ENCODE measurements at regions not wholly inside any gene's neighbourhood (a gene's known extent, or its start where the extent isn't known, plus 50 kb on each side); places are given as distances from the start of the nearest gene placed in this dataset.

DNA sequence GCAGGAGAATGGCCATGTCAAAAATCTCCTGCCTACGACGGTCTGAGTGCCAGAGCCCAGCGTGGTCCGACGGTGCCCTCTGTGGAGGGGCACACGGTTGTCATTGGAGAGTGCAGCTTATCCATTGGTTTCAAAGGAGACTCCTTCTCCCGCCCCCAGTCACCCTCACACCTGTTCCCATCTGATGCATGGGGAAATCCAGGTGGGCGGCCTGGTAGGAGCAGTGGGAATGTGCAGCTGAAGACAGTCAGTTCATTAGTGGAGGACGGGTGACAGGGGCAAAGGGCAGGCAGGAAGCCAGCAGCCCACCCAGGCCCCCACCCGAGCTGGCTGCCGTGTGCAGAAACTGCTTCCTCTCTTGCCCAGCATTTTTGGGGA lies 162.3 kb downstream of the IRF8 start:
- DNase-seq: no peak

DNA sequence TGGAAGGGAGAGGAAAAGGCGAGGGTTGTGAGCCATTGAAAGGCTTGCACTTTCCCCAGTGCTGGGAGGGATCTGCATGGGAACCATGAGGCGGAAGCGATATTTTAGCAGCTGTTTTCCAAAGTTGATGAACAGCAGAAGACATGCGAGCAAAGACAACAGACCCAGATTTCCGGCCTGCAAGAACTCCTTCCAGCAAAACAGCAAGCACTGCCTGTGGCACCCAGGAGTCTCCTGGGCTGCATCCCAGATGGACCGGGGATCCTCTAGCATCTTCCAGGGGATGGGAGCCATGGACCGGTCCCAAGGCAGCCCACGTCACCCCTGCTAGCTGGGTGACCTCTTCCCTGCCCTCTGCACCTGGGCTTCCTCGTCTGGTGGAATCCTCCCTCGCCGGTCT lies 162.8 kb downstream of the IRF8 start:
- DNase-seq: no peak

DNA sequence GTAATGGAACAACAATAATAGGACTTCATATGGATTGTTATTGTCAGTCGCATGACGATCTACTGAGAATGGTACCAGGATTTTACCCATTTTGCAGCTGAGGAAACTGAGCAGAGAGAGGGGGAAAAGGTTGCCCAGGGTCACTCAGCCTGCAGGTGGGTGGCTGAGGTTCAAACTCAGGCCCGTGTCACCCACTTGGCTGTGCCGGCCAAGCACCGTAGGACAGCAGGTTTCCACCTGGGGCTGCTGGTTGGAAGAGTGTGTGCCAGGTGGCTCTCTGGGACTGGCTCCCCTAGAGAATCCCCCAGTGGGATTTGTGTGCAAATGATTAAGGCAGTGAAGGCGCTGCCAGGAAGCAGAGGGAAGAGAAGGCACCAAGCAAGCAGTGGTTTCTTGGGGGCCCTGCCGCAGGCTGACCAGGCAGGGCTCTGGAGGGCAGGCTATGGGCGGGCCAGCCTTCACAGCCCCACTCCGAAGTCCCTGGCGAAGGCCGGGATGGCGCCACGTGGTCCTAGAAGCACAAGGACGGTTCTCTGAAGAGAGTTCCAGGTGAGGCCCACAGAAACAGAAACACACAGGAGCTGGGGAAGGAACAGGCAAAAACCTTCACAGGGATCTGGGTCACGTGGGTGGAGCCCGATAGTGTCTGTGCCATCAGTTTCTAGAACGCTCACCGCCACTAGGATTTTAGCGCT lies 163.5 kb downstream of the IRF8 start:
- DNase-seq: no peak

DNA sequence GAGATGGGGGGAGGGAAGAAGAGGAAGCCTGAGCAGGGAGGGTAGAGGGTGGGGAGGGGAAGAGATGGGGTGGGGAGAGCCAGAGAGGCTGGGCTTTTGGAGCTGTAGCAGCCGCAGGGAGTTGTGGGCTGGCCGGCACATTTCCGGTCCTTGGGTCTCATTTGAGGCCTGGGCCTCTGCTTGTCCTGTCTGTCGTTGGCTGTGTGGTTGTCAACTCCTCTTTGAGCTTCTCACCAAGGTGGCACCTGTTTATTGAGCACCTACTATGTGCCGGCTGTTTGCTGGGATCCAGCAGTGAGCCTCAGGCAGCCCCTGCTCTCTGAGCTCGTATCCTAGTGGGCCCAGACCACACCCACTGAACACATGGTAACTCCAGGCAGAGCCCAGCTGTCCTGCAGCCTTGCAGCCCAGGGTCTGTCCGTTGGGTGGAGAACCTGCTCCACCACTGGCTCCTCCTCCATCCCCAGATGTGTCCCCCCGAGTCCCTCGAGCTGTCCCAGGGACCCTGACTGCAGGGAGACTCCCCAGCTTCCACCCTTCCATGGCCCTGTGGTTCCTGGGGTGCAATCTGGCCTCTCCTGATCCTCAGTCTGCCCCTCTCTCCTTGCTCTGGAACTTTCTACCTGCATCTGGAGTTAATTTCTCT lies 164.9 kb downstream of the IRF8 start:
- DNase-seq: no peak

DNA sequence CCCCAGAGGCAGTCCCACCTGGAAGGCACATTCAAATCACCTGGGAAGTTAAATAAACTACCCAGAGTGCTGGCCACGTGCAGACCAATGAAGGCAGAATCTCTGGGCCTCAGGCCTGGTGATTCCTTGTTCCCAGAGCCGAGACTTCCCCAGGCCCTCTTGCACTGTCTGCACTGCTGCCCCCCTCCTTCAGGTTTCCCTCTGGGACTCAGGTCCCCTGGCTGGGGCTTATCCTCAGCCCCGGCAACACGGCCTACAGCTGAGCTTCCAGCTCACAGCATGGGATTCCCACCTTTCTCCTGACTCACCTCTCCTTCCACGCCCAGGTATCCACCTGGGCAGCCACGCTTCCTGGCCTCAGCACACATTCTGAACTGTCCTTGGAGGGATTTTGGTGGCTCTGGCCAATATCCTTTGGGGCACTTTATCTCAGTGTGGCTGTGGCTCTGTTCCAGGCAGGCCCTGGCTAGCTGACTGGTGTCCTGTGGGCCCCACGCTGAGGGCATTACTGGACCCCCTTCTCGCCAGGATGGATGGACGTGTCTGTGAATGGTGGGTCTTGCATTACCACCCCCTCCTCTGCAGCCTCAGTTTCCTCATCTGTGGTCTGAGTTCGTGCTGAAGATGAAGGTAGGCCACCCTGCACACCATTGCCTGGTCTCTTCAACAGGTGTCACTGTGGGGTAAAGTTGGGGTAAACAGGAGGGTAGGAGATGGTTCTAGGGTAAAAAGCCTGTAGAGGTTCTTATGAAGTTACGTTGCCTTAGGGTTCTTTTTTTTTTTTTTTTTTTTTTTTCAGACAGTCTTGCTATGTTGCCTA lies 165.7 kb downstream of the IRF8 start:
- no peak for DNase-seq

DNA sequence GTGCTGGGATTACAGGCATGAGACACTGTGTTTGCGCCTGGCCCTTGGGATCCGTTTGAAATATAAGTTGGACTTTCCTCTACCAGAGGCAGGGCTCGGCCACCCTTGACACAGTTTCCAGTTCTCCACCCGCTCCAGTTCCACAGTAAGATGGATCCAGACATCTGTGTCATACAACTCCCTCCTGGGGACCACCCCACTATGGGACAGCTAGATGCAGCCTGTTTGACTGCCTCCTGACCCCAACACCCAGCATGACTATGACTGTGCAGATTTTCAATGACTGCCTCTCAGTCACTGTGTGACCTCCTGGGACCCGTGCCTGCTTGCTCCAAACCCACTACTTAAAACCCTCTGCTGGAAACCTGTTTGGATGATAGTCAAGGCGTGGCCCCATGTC lies 166.7 kb downstream of the IRF8 start:
- DNase-seq: no peak

DNA sequence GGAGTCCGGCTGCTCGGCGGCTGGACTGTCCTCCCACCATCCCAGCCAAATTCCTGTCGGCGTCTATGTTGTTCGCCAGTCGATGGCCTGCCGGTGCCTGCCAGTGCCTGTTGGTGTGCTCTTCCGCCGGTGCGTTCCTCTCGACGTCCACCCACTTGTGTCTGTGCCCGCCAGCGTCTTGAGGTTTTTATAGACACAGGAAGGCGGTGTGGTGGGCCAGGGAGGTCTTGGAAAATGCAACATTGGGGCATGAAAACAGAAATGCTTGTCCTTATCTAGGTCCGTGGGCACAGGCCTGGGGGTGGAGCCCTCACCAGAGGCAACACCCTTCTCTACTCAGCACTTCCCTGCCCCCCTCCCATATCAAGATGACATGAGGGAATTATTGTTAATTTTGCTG lies 167.8 kb downstream of the IRF8 start:
- no peak for DNase-seq

DNA sequence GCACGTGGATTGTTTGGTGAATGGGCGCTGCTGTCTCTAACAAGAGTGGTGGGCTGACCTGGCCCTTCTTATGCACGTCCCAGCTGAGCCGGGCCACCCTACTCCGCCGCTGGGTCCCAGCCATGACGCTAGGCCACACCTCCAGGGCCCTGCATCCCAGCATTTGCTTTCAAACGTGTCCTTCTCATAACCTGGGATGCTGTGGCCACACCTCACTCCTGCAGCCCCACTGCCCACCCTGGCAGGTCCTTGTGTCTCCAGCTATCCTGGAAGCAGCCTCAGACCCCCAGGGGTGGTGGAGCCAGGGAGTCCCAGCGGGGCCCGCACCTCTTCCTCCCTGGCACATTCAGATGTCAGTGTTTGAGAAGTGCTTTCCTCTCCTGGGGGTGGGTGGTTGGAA lies 168.6 kb downstream of the IRF8 start:
- no peak for DNase-seq

DNA sequence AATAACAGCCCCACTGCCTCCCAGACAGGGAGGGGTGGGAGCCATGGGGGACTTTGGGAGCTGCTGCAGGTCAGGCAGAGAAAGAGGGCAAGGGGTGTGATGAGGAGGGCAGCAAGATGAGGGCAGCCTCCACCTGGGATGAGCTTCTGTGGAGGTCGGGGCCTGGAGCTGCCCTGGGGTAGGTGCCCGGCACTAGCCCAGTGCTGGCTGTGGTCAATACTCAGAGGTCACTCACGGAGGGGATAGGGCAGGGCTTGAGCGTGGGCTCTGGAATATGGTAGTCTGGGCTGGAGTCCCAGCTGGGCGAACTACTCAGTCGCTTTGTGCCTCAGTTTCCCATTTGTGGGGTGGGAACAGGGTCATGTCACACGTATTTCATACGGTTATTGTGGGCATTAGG lies 169.0 kb downstream of the IRF8 start:
- DNase-seq: no peak

DNA sequence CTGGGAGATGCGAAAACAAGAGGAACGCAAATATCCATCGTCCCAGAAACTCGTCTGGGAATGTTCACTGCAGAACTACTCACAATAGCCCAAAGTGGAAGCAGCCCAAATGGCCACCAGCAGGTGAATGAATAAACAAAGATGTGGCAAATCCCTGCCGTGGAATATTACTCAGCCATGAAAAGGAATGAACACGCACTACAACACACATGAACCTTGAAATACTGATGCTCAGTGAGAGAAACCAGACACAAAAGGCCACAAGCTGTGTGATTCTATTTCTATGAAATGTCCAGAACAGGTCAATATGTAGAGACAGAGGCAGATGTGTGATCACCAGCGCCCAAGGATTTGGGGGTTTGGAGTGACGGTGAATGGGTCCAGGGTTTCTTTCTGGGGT lies 169.8 kb downstream of the IRF8 start:
- DNase-seq: no peak

DNA sequence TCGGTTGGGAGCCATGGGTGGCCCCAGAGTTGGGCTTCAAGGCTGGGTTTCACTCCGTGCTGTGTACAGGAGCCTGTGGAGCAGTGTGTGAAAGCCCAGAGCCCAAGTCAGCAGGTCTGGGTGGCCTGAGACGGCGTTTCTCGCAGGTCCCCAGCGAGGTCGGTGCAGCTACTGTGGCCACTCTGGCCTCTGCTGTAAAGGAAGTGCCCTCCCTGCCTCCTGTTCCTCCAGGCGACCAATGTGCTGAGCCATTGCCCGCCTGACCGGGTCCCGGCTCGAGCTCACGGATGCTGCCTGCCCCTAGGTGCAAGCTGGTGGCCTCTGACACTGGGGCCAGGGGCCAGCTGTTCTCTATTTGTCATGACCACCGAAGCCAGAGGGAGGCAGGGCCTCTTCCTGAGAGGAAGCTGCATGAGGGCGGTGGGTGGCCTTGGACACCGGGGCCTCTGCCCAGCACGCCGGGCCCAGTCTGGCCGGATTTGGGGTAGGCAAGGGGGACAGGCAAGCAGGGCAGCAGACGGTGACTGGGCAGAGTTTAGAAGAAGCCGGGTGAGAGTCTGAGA lies 170.9 kb downstream of the IRF8 start:
- DNase-seq: no peak

DNA sequence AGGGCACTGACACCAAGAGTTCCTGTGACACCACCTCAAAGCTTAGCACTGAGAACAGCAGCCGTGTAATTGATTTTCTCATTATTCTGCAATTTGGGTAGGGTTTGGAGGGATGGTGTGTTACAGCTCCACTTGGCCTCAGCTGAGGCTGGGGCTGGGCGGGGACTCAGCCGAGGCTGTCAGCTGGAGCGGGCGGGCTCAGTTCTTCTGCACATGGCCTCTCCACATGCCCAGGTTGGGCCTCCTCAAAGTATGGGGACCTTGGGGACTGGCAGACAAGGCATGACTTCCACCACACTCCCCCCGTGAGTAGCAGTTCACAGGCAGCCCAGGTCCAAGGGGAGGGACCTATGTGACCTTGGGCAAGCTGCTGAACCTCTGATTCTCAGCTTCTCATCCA lies 171.5 kb downstream of the IRF8 start:
- DNase-seq: no peak

DNA sequence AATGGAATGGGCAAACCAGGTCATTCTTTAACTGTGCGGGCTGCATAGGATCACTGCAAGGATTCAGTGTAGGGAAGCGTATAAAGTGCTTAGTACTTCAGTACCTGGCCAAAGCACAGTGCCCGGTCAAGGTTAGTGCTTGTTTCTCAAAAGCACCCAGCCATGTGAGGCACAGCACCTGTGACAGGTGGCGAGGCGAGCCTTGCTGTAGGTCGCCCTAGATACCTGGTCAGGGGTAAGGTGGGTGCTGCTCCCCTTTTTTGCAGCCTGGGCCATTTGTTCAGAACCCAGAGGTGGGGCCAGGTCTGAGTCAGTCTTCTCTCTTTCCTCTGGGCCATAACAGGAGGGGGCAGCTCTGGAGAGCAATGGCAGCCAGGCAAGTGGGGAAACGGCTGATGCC lies 172.0 kb downstream of the IRF8 start:
- DNase-seq: no peak

DNA sequence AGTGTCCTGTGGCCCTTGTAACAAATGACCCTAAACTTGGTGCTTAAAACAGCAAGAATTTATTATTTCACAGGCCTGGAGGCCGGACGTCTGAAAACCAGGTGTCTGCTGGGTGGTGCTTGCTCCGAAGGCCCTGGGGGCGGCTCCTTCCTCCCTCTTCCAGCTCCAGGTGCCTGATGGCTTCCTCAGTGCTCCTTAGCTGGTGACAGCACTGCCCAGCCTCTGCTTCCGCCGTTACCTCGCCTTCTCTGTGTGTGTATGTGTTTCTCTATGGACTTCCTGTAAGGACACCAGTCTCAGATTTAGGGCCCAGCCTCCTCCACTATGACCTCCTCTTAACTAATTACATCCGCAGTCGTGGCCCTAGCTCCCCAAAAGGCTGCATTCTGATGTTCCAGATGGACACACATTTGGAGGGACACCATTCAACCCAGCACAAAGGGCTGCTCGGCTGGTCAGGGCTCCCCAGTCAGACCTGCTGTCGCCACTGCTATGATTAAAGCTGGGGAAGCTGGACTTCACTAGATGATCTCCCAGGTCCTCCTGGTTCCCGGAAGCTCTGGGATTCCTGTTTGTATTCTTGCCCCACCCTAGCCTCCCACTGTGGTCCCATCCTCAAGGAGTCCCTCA lies 172.8 kb downstream of the IRF8 start:
- DNase-seq: no peak

DNA sequence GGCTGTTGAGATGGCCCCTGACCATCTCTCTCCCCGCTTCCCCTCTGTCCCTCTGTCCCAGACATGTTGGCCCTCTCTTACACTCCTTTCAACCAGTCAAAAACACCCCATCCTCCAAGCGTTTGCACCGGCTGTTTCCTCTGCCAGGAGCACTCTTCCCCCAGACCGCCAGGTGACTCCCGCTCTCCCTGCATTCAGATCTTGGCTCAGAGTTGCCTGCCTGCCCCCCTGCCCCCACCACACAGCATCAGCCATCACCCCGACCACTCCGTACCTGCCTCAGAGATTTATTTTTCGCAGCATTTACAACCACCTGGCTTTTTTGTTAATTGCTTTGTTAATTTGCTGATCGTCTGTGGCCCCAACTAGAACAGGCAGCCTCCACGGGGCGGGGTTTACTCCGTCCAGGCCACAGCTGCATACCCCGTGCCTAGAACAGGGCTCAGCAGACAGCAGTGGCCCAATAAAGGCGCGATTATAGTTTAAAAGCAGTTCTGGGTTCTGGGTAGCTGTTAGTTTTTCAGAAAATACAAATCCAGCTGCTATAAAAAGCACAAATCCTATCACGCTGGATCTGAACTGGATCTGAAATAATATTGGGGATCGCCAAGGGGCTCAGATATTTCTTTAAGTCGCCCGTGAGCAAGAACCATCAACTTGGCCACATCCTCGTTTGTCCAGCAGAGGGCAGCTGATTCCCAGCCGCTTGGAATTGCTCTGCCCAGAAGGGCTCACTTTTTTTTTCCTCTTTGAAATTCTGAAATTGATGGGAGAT lies 173.6 kb downstream of the IRF8 start:
- no peak for DNase-seq

DNA sequence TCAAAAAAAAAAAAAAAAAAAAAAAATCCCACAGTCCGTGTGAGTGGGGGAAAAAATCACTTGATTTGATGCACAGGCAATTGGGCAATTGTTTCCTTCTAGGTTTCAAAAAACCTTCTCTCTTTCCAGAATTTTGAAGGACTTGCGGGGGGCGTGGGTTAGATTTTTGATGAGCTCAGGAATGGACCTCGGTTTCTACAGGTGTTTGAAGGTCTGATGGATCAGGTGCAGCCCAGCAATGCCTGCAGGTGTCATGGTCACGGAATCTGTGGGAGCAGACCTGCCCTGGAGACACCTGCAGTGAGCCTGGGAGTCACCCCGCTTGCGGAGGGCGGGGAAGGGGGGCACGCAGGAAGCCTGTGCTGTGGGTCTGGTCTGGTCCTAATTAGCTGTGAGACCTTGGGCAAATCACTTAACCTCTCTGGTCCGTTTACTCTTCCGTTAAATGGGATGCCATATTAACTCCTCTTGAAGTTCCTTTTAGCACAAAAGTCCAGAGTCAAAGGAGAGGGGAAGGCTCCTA lies 174.2 kb downstream of the IRF8 start:
- no peak for DNase-seq

DNA sequence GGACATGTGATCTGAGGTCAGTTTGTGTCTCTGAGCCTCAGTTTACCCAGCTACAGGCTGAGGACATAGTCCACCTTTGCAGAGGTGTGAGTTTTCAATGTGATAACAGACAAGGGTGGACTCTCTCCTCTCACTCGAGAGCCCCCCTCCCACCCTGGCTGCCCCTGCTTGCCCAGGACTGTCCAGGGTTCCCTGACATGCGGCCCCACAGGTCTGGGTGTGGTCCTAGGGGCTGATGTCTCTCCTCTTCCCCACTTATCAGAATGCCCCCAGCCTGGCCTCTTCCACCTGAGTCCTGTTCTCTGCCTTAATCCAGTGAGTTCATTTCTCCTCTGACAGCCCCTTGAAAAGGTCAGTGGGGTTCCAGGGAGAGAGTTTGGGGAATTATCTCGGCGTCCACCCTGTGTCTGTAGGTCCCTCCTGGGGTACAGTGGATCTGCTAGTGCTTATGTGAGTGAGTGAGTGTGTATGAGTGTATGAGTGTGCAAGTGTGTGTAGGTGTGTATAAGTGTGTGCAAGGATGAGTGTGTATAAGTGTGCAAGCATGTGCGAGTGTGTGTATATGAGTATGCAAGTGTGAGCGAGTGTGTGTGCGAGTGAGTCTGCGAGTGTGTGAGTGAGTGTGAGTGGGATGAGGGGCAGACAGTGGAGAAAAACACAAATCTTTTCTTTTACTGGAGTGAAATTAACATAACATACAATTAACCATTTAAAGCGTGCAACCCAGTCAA lies 175.0 kb downstream of the IRF8 start:
- DNase-seq: no peak

DNA sequence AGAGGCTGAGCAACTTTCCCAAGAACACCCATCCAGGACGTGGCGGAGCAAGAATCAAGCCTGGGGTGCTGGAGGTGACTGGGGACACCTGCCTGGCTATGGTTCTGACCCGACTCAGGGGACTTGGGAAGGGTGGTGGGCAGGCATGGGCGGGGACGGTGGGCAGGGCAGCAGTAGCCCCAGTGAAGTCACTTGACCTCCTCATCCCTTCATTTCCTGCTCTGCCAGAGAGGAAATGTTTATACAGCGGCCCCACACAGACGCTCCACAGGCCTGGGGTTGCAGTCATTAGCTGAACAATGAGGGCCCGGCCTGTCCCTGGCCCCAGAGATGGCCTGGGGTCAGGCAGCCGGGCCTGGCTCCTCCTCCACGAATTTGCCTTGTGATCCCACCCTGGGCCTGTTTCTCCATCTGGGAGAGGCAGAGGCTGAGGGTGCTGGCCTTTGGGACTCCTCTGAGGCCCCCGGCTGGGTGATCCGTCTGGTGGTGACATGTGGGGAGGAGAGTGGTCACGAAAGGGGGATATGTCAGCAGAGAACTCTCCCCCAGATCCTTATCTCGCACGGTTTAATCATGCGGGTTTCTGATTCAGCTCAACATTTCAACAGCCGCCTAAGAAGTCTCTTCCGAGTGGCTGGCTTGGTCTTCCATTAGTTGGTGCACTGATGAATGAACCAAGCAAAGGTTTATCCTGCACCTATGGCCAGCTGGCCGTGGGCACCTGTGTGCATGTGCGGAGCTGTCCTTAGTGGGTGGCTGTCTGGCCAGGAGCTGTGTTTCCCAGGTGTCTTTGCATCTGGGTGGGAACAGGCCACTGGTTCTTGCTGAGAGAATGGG lies 175.9 kb downstream of the IRF8 start:
- DNase-seq: no peak

DNA sequence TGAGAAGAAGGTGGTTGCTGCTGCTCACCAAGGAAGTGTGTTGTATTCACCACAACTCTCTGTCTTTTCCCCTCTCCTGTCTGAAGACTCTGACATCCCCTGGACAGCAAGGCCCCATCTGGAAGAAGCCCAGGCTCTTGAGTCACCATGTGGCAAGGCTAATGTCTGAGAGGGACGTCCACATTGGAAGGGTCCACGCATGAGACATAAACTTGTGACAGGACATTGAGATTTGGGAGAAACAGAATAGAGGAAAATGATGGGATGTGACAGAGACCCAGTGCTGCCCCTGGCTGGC lies 176.5 kb downstream of the IRF8 start:
- DNase-seq: no peak

DNA sequence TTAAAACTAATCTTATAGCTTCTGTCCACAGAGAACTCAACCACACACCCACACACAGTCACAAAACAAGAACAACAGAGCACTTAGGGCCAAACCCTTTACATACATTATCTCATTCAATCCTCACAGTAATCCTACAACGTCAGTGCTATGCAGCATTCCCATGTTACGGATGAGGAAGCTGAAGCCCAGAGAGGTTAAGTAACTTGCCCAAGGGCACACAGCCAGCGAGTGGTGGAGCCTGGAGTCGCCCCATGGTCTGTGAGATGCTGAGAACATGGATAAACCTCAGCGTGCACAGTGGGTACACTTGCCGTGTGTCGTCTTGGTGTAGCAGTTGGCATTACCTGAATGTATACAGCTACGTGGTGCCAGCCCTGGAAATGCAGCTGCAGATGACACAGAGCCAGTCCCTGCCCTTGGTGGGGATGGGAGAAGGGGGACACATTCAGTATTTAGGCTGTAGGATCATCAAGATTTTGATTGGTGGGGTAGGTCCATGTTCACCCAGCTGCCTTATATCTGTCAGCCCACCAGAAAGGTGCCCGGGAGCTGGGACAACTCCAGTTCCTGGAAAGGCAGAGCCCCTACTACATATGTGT lies 177.0 kb downstream of the IRF8 start:
- no peak for DNase-seq

Measured in right kidney (tissue), 1 donor.